HEK293T (cell line): ENCODE measurements at regions not wholly inside any gene's neighbourhood (a gene's known extent, or its start where the extent isn't known, plus 50 kb on each side); places are given as distances from the start of the nearest gene placed in this dataset.

Experiments
- CTCF ChIA-PET: fragments of 350-600 bp; formaldehyde crosslinking; extraction: SDS; loops from one replicate; lab custom pipeline; 2021; ENCODE audit warnings: antibody characterized with exemption, inconsistent platforms; lab: Yijun Ruan, JAX
- POLR2A ChIA-PET: fragments of 350-600 bp; formaldehyde crosslinking; extraction: SDS; loops from one replicate; lab custom pipeline; 2020; ENCODE audit warnings: antibody characterized with exemption, inconsistent platforms; lab: Yijun Ruan, JAX
- DNase-seq: peaks from one replicate; pipeline ENCODE4 v3.0.0; 2012; ENCODE audit warnings: mixed read lengths; ENCODE audit errors: extremely low spot score
- ARNT ChIP-seq: fragments of 450-650 bp; IDR thresholded peaks from 2 replicates; pipeline ENCODE4 v1.6.1; 2017; ENCODE audit warnings: mild to moderate bottlenecking
- BHLHE40 ChIP-seq: fragments of 450-650 bp; IDR thresholded peaks from 2 replicates; pipeline ENCODE4 v1.6.1; 2016; ENCODE audit warnings: mild to moderate bottlenecking, moderate library complexity, borderline replicate concordance
- CTBP1 ChIP-seq: fragments of 450-650 bp; IDR thresholded peaks from 2 replicates; pipeline ENCODE4 v1.6.1; 2016; ENCODE audit warnings: borderline replicate concordance
- ELF4 ChIP-seq: fragments of 450-650 bp; IDR thresholded peaks from 2 replicates; pipeline ENCODE4 v1.6.1; 2017; ENCODE audit warnings: antibody characterized with exemption
- FOXA1 ChIP-seq: fragments of 450-650 bp; IDR thresholded peaks from 2 replicates; pipeline ENCODE4 v1.6.1; 2016; ENCODE audit warnings: mild to moderate bottlenecking
- FOXK2 ChIP-seq: fragments of 450-650 bp; IDR thresholded peaks from 2 replicates; pipeline ENCODE4 v1.6.1; 2016; ENCODE audit warnings: mild to moderate bottlenecking
- FOXM1 ChIP-seq: fragments of 450-650 bp; IDR thresholded peaks from 2 replicates; pipeline ENCODE4 v1.6.1; 2017; ENCODE audit warnings: mild to moderate bottlenecking, borderline replicate concordance
- HDGF ChIP-seq: fragments of 450-650 bp; IDR thresholded peaks from 2 replicates; pipeline ENCODE4 v1.6.1; 2017; ENCODE audit warnings: antibody characterized with exemption, borderline replicate concordance
- L3MBTL2 ChIP-seq: fragments of 450-650 bp; conservative IDR thresholded peaks from 2 replicates; pipeline ENCODE4 v1.6.1; 2016; ENCODE audit warnings: mild to moderate bottlenecking
- LEF1 ChIP-seq: fragments of 450-650 bp; IDR thresholded peaks from 2 replicates; pipeline ENCODE4 v1.6.1; 2017; ENCODE audit warnings: mild to moderate bottlenecking, borderline replicate concordance
- NFRKB ChIP-seq: fragments of 450-650 bp; IDR thresholded peaks from 2 replicates; pipeline ENCODE4 v1.6.1; 2016; ENCODE audit warnings: mild to moderate bottlenecking, moderate library complexity
- SP1 ChIP-seq: fragments of 450-650 bp; IDR thresholded peaks from 2 replicates; pipeline ENCODE4 v1.6.1; 2017
- SUZ12 ChIP-seq: fragments of 450-650 bp; IDR thresholded peaks from 2 replicates; pipeline ENCODE4 v1.6.1; 2016; ENCODE audit warnings: mild to moderate bottlenecking
- TARDBP ChIP-seq: fragments of 450-650 bp; IDR thresholded peaks from 2 replicates; pipeline ENCODE4 v1.6.1; 2016
- ZNF384 ChIP-seq: fragments of 450-650 bp; IDR thresholded peaks from 2 replicates; pipeline ENCODE4 v1.6.1; 2016
- TF ChIP-seq, protein P1 (sequence below): fragments of 450-650 bp; IDR thresholded peaks from 2 replicates; pipeline ENCODE4 v1.6.1; 2016

DNA sequence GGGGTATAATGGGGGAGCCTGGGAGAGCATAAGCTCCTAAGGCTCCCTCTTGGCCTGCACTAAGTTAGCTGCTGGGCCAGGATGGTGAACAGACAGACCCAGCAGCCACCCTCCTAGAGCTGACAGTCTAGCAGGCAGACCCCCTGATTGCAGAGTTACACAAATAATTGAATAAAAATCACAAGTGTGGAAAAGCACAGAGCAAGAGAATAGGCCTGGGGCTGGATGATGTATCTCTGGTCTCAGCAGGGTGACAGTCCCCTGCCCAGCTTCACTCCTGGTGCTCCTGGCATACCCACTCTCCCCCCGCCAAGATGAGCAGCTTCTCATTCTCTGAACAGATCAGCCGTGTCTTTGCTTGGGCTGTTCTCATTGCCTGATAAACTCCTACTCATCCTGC, 86.1 kb upstream of the STX18 start:
- ChIA-PET POLR2A (no interaction called here), CTCF (no interaction called here)
- no peak for TF ChIP-seq SP1
- no peak for TF ChIP-seq ZNF384
- TF ChIP-seq FOXM1 = no peak
- TF ChIP-seq FOXK2 = no peak
- no peak for TF ChIP-seq SUZ12
- TF ChIP-seq TARDBP = no peak
- no peak for TF ChIP-seq NFRKB
- no peak for TF ChIP-seq FOXA1
- TF ChIP-seq, protein P1, sequence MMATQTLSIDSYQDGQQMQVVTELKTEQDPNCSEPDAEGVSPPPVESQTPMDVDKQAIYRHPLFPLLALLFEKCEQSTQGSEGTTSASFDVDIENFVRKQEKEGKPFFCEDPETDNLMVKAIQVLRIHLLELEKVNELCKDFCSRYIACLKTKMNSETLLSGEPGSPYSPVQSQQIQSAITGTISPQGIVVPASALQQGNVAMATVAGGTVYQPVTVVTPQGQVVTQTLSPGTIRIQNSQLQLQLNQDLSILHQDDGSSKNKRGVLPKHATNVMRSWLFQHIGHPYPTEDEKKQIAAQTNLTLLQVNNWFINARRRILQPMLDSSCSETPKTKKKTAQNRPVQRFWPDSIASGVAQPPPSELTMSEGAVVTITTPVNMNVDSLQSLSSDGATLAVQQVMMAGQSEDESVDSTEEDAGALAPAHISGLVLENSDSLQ = no peak
- TF ChIP-seq HDGF = no peak
- no peak for TF ChIP-seq ARNT
- TF ChIP-seq BHLHE40 = no peak
- no peak for TF ChIP-seq LEF1
- TF ChIP-seq ELF4 = no peak
- no peak for TF ChIP-seq CTBP1
- TF ChIP-seq L3MBTL2 = no peak
- DNase-seq = no peak

DNA sequence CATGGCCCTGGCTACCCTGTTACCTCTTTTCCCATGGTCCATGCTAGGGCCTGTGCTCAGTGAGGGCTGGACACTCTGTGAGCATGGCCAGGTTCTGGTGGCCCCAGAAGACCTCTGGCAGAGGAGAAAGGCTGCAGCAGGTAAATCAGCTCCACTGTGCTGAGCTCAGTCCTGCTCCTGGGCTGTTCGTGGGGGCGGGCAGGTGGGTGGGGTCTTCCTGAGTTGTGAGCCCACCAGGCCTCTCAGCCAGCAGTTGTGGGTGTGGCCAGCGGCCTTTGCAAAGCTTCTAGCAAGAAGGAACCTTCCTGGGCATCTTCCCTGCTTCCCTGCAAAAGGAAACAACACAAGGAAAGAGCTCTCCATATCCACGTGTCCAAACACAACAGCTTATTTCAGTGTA, 85.3 kb upstream of the STX18 start:
- CTCF ChIA-PET = no interaction called here
- TF ChIP-seq ELF4 (no peak), CTBP1 (no peak), LEF1 (no peak), FOXK2 (no peak), ARNT (no peak), BHLHE40 (no peak), L3MBTL2 (no peak), ZNF384 (no peak), HDGF (no peak), SP1 (no peak), SUZ12 (no peak), FOXM1 (no peak), FOXA1 (no peak), NFRKB (no peak)
- TF ChIP-seq, protein P1 = no peak
- POLR2A ChIA-PET = no interaction called here
- DNase-seq = no peak

DNA sequence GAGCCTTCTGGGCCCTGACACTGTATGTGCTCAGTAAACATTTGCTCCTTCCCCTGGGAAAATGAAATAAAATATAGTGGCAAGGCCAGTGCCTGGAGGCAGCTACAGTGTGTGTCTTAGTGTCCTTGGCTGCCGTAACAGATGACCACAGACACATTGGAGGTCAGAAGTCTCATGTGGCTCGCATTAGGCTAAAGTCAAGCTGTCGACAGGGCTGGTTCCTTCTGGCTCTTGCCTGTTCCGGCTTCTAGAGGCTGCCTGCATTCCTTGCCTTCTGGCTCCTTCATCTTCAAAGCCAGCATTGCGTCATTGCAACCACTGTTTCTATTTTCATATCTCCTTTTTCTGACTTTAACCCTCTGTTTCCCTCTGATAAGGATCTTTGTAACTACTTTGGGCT, 83.6 kb upstream of the STX18 start:
- TF ChIP-seq FOXK2 (no peak), NFRKB (no peak), FOXA1 (no peak), ELF4 (no peak)
- TF ChIP-seq, protein P1 = no peak
- CTCF ChIA-PET = no interaction called here
- DNase-seq = no peak
- POLR2A ChIA-PET = no interaction called here

DNA sequence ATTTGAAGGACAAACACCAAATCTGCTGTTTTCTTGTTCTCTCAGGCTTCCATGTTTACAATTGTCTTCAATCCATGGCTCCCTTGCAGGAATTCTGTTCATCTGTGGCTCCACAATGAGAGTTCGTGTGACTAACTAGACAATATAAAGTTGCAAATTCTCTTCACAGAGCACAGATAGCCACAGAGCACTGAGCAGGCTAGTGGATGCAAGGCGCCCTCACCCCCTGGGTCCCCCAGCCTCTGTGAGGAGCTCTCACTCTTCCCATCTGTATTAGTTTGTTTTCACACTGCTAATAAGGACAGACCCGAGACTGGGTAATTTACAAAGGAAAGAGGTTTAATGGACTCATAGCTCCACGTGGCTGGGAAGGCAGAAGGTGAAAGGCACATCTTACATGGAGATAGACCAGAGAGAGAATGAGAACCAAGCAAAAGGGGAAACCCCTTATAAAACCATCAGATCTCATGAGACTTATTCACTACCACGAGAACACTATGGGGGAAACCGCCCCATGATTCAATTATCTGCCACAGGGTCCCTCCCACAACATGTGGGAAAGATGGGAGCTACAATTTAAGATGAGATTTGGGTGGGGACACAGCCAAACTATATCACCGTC, 82.5 kb upstream of the STX18 start:
- CTCF ChIA-PET = no interaction called here
- DNase-seq = no peak
- POLR2A ChIA-PET = interaction anchor here (1.2 kb wide), 1 partner anchor 82 kb away, joined by 3 read pairs; the partner anchor contains the start of gene STX18
- TF ChIP-seq CTBP1 (no peak), ARNT (no peak), NFRKB (no peak), L3MBTL2 (no peak), SUZ12 (no peak), FOXA1 (no peak), TARDBP (no peak), FOXM1 (no peak), SP1 (no peak), FOXK2 (no peak), BHLHE40 (no peak), LEF1 (no peak), ELF4 (no peak), ZNF384 (no peak), HDGF (no peak)
- TF ChIP-seq, protein P1 = no peak

DNA sequence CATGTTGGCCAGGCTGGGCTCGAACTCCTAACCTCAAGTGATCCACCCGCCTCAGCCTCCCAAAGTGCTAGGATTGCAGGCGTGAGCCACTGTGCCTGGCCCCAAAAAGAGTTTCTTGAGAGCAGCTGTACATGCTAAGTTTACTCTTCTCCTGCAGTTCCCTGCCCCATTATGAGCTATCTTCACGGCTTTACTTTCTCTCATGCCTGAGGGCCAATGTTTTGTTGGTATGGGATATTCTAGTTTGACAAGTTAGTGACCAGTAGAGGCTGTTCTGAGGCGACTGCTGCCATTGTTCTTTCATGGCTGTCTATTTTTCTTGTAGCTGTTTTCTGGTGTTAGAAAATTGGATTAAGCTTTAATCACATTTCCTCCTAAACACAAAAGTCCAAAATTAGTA, 78.0 kb upstream of the STX18 start:
- no peak for DNase-seq
- ChIA-PET CTCF (interaction anchor here (0.5 kb wide), 1 partner anchor 189 kb away, joined by 3 read pairs; no protein-coding TSS in a partner anchor), POLR2A (no interaction called here)
- TF ChIP-seq ELF4 (no peak), ZNF384 (no peak), TARDBP (no peak), LEF1 (no peak), CTBP1 (no peak), FOXA1 (no peak), FOXM1 (no peak), SP1 (no peak), NFRKB (no peak), FOXK2 (no peak), BHLHE40 (no peak)
- TF ChIP-seq, protein P1 = no peak
